Hepatocyte (in vitro differentiated cells): ENCODE measurements at regions not wholly inside any gene's neighbourhood (a gene's known extent, or its start where the extent isn't known, plus 50 kb on each side); places are given as distances from the start of the nearest gene placed in this dataset.

Source experiments
- DNase-seq: peaks from one replicate; pipeline ENCODE4 v3.0.0-alpha.2; 2016; ENCODE audit warnings: low spot score
- H2AFZ ChIP-seq: fragments of 200-600 bp; sonication (generic); 2 replicates; pipeline ENCODE4 v1.6.0; 2016; ENCODE audit warnings: antibody characterized with exemption, mild to moderate bottlenecking
- H3K27ac ChIP-seq: fragments of 200-600 bp; sonication (generic); 2 replicates; pipeline ENCODE4 v1.5.1; 2016; ENCODE audit warnings: mild to moderate bottlenecking
- H3K27me3 ChIP-seq: fragments of 200-600 bp; sonication (generic); 2 replicates; pipeline ENCODE4 v1.6.1; 2016
- H3K36me3 ChIP-seq: fragments of 200-600 bp; sonication (generic); replicated peaks from 2 replicates; pipeline ENCODE4 v1.5.1; 2016; ENCODE audit warnings: low read depth; ENCODE audit not compliant: insufficient read depth
- H3K4me1 ChIP-seq: fragments of 200-600 bp; sonication (generic); 2 replicates; pipeline ENCODE4 v1.5.1; 2016; ENCODE audit warnings: mild to moderate bottlenecking, moderate library complexity; ENCODE audit not compliant: insufficient read depth
- H3K4me2 ChIP-seq: fragments of 200-600 bp; sonication (generic); 2 replicates; pipeline ENCODE4 v1.6.0; 2016
- H3K4me3 ChIP-seq: fragments of 200-600 bp; sonication (generic); 2 replicates; pipeline ENCODE4 v1.5.1; 2016; ENCODE audit warnings: mild to moderate bottlenecking
- H3K79me2 ChIP-seq: fragments of 200-600 bp; sonication (generic); 2 replicates; pipeline ENCODE4 v1.6.0; 2017; ENCODE audit warnings: mild to moderate bottlenecking
- H3K9me2 ChIP-seq: fragments of 200-600 bp; sonication (generic); replicated peaks from 2 replicates; pipeline ENCODE4 v1.6.0; 2017; ENCODE audit warnings: mild to moderate bottlenecking; ENCODE audit not compliant: insufficient read depth
- H3K9me3 ChIP-seq: fragments of 200-600 bp; sonication (generic); 2 replicates; pipeline ENCODE4 v1.5.1; 2016; ENCODE audit warnings: low read depth, mild to moderate bottlenecking
- H4K20me1 ChIP-seq: fragments of 200-600 bp; sonication (generic); 2 replicates; pipeline ENCODE4 v1.6.0; 2016; ENCODE audit warnings: mild to moderate bottlenecking; ENCODE audit not compliant: insufficient read depth, poor library complexity, severe bottlenecking
- CTCF ChIP-seq: fragments of 200-600 bp; sonication (generic); IDR thresholded peaks from 2 replicates; pipeline ENCODE4 v1.5.1; 2016; ENCODE audit warnings: antibody characterized with exemption, mild to moderate bottlenecking; ENCODE audit not compliant: poor library complexity
- EZH2 ChIP-seq: fragments of 200-600 bp; sonication (generic); IDR thresholded peaks from 2 replicates; pipeline ENCODE4 v1.6.1; 2016; ENCODE audit warnings: antibody characterized with exemption, mild to moderate bottlenecking, borderline replicate concordance
- EZH2phosphoT487 ChIP-seq: fragments of 200-600 bp; sonication (generic); IDR thresholded peaks from one replicate; pipeline ENCODE4 v1.6.1; 2018; ENCODE audit warnings: antibody characterized with exemption, mild to moderate bottlenecking, low read depth, moderate library complexity; ENCODE audit not compliant: unreplicated experiment, severe bottlenecking
- WGBS: methylation state at CpG from one replicate; pipeline ENCODE4 v1.1.6; 2016; ENCODE audit warnings: low lambda C conversion rate; ENCODE audit errors: missing lambda C conversion rate; 5-methylcytosine and 5-hydroxymethylcytosine counted together

- DNase-seq, result no peak
- Histone ChIP-seq H3K9me3 (no peaks in the 10 kb centered on the region), H3K4me3 (no peak overlapping the region), H3K4me2 (no peak overlapping the region), H3K9me2 (no peaks in the 10 kb centered on the region), H3K79me2 (no peaks in the 10 kb centered on the region), H3K4me1 (no peaks in the 10 kb centered on the region), H3K27ac (no peak overlapping the region), H3K27me3 (no peaks in the 10 kb centered on the region), H3K36me3 (no peaks in the 10 kb centered on the region), H2AFZ (no peak overlapping the region), H4K20me1 (no peaks in the 10 kb centered on the region)
- 92% methylated on average over 7 of the region's 7 CpGs for WGBS
- TF ChIP-seq CTCF (no peak), EZH2 (no peak)
Measured at GRCh38 chr7:55271661-55272060, 93.5 kb upstream of the LANCL2 start.

- Histone ChIP-seq H3K4me3 (no peak overlapping the region), H3K4me2 (no peak overlapping the region), H3K27me3 (no peaks in the 10 kb centered on the region), H3K27ac (no peak overlapping the region), H4K20me1 (no peaks in the 10 kb centered on the region), H3K36me3 (no peaks in the 10 kb centered on the region), H2AFZ (no peak overlapping the region), H3K79me2 (no peaks in the 10 kb centered on the region), H3K9me3 (no peaks in the 10 kb centered on the region), H3K4me1 (no peaks in the 10 kb centered on the region), H3K9me2 (no peaks in the 10 kb centered on the region)
- no peak for DNase-seq
- TF ChIP-seq EZH2, result no peak
- TF ChIP-seq CTCF, result no peak
- TF ChIP-seq EZH2phosphoT487, result no peak
- 69% methylated on average over 4 of the region's 4 CpGs for WGBS
Measured at GRCh38 chr7:55272328-55272727, 92.8 kb upstream of the LANCL2 start.

- no peak for DNase-seq
- Histone ChIP-seq H3K4me1 (no peaks in the 10 kb centered on the region), H4K20me1 (no peaks in the 10 kb centered on the region), H3K4me3 (no peak overlapping the region), H3K79me2 (no peaks in the 10 kb centered on the region), H3K4me2 (no peak overlapping the region), H3K27ac (no peak overlapping the region), H3K9me3 (no peaks in the 10 kb centered on the region), H3K36me3 (no peaks in the 10 kb centered on the region), H3K27me3 (no peaks in the 10 kb centered on the region), H2AFZ (no peak overlapping the region), H3K9me2 (no peaks in the 10 kb centered on the region)
- TF ChIP-seq CTCF, result no peak
- TF ChIP-seq EZH2, result no peak
- no peak for TF ChIP-seq EZH2phosphoT487
- WGBS, result 84% methylated on average over 14 of the region's 14 CpGs
Measured at GRCh38 chr7:55273186-55273980, 91.8 kb upstream of the LANCL2 start.
